HG02840 (cell line): ENCODE measurements at regions not wholly inside any gene's neighbourhood (a gene's known extent, or its start where the extent isn't known, plus 50 kb on each side); places are given as distances from the start of the nearest gene placed in this dataset.
"Not testable (repeated sequence)": the region's sequence is repeated elsewhere in the genome, so short reads cannot be mapped to it uniquely, and the experiment has no call there.

ENCODE experiments used
- ATAC-seq: cut with Tn5 transposase; IDR thresholded peaks from one replicate; pipeline ENCODE4 v1.9.1; 2021; ENCODE audit warnings: mild to moderate bottlenecking, moderate library complexity, moderate number of reproducible peaks; ENCODE audit not compliant: unreplicated experiment, low FRiP score

DNA sequence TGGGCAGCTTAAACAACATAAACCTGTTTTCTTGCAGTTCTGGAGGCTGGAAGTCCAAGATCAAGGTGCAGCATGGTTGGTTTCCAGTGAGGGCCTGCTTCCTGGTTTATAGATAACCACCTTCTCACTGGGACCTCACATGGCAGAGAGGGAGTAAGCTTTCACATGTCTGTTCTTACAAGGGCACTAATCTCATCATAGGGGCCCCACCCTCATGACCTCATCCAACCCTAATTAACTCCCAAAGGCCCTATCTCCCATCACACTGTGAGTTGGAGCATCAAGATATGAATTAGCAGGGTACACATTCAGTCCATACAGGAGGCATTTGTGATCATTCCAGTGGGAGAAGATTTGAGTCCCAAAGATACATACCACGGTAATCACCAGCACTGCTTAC is 50.5 kb upstream of the GRIN2A start:
- no peak for ATAC-seq

DNA sequence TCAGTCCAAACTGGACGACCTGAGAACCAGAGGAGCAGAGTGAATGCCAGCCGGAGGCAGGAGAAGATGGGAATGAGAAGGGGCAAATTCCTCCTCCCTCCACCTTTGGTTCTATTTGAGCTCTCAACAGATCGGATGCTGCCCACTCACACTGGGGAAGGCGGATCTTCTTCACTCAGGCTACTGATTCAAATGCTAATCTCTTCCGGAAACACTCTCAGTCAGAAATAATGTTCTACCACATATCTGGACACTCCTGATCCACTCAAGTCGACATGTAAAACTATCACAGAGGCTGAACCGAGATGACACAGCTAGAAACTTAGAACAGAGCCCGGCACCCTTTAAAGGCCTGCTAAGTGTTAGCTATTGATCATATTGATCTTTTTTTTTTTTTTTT is 57.4 kb upstream of the GRIN2A start:
- ATAC-seq: no peak

DNA sequence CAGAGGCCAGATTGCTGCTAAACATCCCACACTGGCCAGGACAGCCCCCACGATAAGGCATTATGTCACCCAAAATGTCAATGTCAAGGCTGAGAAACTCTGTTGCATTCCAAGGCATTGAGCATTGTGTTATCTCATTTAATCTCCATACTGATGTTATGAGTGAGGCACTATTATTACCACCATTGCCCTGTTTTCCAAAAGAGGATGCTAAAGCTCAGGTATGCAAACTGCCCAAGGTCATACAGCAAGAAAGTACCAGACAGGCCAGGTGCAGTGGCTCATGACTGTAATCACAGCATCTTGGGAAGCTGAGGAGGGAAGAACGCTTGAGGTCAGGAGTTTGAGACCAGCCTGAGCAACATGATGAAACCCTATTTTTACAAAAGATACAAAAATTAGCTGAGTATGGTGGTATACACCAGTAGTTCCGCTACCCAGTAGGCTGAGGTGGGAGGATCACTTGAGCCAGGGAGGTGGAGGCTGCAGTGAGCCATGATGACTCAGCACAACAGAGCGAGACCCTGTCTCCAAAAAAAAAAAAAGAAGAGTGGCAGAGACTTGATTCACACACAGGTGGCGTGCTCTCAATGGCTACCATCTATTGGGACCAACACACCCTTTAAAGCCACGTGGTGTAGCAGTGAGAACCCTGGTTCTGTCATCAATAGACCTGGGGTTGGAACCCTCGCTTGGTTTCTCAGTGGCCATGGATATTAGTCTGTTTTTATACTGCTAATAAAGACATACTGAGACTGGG is 58.8 kb upstream of the GRIN2A start:
- ATAC-seq: no peak

DNA sequence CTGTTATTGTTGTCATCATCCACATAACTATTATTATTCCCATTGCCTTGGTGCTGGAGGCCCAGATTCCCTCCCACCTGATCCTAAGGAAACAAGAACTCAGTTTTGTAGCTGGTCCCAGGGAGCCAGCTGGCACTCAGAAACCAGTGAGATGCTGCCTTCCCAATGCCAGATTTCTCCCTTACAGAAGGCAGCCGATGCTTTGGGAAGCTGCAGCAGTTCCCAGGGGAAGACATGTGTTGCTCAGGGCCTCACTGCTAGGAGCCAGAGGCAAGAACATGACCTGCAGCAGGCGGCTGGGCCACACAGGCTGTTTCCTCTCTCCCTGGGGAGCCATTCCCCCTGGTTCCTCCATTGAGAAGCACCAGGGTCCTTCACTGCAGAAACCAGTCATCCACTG is 59.9 kb upstream of the GRIN2A start:
- ATAC-seq: no peak

DNA sequence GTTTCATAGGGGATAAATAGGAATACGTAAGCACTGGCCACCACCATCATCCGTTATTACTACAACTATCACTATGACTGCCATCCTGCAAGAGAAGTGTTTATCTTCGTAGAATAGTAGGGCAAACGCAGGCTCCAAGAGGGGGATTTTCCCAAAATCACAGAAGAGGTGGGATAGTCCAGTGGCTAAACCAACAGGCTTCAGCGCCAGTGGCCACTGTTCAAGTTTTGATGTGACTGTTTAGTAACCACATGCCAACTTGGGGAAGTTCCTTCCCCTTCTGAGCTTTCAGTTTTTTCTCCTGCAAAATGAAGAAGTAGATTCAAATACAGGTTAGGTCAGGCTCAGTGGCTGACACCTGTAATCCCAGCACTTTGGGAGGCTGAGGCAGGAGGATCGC is 60.7 kb upstream of the GRIN2A start:
- no peak for ATAC-seq

DNA sequence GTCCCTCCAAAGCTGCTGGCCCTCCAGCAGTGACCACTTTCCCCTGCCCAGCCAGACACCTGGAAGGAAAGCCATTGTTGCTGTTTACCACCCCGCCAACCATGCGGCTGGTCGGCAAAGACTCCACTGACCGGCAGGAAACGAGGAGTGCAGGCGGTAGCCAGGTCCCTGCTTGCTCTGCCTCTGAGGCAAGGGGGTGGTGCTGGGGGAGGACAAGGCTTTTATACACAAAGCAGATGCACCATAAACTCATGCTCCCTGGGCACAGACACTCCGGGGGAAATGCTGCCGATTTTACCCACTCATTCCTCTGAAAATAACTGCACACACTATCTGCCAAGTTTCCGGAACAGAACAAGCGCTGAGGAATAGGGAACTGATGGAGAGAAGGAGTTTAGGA is 62.8 kb upstream of the GRIN2A start:
- ATAC-seq: no peak

DNA sequence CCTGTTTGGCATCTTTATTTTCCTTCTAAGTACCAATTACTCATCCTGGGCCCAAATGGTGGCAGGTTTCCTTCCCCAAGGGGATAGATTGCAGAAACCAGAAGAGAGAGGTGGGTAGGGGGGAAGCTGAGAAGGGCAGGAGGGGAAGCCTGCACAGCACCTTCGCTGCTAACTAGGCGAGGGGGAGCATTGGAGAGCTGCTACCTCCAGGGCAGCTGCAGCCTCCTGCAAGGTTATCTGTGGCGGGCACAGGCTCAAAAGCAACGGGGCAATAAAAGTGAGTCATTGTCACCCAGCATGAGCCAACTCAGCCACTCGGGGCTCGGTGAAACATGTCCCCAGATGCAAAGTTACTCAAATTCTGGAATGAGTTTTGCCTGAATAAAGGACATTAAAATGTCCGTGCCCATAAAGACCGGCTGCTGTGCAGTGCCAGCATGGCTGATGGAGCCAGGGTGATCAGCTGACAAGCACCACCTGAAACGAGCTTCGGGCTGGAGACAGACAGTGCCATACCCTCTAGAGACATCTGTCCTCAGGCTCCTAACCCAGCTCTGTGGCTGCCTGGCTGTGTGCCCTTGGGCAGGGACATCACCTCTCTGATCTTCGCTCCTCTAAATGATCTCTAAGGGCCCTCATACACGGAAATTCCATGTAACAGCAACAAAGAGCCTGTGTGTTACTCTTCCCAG is 68.1 kb upstream of the GRIN2A start:
- ATAC-seq: no peak

DNA sequence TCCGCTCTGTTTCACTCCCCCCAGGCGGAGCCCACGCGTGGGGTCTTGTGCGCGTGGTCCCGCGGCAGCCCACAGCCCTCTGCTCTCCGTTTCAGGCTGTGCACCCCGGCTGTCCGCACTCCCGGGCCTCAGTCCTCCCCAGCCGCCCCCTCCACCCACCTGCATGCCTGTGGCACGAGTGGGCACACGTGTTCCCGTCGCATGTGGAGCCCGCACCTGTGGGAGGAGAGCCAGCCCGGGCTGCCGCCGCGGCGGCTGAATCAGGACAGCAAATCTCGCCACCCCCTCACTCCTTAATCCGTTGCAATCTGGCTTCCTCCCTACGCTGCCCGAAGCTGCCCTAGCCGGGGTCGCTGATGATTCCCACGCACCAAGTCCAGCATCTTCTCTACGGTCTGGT is 69.9 kb upstream of the GRIN2A start:
- ATAC-seq: no peak

DNA sequence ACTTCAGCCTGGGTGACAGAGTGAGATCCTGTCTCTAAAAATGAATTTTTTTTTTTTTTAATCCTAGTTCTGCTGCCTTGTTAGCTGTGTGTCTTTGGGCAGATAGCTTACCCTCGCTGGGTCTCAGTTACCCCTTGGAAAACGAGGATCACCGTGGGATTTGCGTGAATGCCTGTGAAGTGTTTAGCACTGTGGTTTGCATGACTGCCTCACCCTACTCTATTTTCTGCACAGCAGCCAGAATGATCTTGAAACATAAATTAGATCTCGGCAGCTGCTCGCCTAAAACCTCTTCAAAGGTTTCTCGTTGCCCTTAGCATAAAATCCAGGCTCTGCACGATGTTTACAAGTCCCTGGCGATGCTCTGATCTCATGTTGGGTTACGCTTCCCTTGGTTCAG is 71.2 kb upstream of the GRIN2A start:
- ATAC-seq: no peak

DNA sequence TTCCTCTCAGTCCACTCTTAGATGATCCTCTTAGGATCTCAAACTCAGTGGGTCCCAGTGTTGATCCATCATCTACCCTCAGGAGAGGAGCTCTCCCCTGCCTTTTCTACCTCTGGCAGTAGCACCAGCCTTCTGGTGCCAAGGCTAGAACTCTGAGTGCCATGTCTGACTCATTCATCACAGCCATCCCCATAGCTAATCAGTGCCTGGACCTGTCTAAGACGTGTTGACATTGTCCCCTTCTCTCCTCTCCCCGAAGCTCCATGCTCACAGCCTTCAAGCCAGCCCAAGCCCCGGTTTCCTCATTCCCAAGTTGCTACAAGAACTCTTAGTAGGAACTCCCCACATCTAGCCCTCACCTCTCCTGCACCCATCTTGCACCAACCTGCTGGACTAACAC is 73.5 kb upstream of the GRIN2A start:
- ATAC-seq: no peak

DNA sequence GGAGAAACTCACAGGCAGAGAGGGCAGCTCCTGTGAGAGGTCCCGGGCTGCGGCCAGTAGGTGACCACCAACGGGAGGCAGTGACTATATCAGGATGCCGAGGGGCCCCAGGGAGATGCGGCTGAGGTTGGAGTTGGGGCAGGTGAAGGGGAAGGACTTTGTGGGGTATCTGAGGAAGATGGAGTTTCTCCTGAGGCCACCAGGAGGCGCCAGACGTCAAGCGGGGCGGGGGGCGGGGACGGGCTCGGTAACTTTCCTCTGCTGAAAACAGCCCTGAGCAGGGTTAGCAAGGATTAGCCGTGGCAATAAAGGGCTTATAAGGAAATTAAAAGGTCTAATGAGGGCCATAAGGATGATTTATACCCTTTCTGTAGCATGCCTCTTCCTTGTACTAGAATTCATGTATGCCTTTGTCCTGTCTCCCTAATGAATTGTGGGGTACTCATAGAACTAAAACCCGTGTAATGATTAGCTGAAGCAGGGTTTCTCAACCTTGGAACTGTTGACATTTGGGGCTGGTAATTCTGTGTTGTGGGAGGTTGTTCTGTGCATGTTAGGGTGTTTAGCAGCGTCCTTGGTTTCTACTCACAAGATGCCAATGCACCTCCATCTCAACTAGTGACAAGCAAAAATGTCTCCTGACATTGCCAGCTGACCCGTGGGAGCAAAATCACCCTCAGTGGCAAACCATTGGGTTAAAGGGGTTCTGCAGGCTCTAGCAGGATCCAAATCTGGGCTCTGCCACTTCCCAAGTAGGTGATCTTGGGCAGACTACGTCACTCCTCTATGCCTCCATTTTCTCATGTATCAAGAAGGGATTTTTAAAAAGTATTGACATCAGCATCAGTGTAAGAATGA is 74.8 kb upstream of the GRIN2A start:
- no peak for ATAC-seq

DNA sequence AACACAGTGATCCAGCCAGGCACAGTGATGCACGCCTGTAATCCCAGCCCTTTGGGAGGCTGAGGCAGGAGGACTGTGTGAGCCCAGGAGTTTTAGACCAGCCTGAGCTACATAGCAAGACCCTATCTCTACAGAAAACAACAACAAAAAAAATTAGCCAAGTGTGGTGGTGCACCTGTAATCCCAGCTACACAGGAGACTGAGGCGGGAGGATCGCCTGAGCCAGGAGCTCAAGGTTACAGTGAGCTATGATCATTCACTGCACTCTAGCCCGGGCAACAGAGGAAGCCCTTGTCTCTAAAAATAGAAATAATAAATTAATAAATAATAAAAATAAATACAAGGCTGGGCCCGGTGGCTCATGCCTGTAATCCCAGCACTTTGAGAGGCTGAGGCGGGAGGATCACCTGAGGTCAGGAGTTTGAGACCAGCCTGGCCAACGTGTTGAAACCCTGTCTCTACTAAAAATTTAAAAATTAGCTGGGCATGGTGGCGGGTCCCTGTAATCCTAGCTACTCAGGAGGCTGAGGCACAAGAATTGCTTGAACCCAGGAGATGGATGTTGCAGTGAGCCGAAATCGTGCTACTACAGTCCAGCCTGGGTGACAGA is 75.5 kb upstream of the GRIN2A start:
- ATAC-seq: not testable (repeated sequence)

DNA sequence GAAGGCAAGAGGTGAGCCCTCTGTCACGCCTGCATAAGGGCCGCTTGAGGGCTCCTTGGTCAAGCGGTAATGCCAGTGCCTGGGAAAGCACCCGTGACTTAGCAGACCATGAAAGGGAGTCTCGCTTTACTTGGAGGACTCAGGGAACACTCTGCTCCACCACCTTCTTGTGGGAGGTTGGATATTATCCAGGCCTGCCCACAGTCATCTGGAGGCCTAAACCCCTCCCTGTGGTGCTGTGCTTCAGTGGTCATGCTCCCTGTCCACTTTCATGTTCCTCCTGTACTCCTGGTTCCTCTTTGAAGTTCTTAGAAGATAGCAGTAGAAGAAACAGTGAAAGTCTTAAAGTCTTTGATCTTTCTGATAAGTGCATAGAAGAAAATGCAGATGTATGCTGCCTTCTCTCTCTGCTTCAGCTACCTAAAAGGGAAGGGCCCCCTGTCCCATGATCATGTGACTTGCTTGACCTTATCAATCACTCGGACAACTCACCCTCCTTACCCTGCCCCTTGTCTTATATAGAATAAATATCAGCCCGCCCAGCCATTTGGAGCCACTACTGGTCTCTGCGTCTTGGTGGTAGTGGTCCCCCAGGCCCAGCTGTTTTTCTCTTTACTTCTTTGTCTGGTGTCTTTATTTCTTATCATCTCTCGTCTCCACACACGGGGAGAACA is 76.8 kb upstream of the GRIN2A start:
- not testable (repeated sequence) for ATAC-seq

DNA sequence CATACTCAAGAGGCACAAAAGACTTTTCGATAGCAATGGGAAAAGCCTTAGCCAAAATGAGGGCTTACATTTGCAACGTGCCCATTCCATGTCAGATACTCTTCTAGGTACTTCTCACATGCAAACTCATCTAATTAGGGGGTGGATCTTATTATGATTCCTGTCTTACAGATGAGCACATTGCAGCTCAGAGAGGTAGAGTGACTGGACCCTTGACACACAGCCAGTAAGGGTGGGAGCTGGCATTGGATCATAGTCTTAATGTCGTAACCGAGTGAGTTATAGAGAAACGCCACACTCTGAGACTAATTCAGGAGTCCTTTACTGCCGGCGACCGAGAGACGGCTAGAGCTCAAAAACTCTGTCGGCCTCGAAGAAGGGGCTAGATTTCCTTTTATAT is 78.8 kb upstream of the GRIN2A start:
- no peak for ATAC-seq

DNA sequence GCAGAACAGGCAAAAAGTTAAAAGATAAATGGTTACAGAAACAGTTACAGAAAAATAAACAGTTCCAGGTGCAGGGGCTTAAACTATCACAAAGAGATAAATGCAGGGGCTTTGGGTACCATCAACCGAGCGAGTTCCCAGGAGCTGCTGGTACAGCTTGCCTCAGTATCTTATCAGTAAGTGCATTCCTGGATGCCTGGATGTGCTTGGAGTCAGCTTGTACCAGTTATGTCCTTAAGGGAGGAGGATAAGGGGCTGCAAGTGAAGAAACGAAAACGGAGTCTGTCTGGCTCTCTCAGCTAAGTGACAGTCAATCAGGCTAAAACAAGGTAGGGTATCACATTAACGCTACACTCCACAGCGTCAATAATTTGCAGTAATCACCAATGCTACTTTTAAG is 79.3 kb upstream of the GRIN2A start:
- not testable (repeated sequence) for ATAC-seq

DNA sequence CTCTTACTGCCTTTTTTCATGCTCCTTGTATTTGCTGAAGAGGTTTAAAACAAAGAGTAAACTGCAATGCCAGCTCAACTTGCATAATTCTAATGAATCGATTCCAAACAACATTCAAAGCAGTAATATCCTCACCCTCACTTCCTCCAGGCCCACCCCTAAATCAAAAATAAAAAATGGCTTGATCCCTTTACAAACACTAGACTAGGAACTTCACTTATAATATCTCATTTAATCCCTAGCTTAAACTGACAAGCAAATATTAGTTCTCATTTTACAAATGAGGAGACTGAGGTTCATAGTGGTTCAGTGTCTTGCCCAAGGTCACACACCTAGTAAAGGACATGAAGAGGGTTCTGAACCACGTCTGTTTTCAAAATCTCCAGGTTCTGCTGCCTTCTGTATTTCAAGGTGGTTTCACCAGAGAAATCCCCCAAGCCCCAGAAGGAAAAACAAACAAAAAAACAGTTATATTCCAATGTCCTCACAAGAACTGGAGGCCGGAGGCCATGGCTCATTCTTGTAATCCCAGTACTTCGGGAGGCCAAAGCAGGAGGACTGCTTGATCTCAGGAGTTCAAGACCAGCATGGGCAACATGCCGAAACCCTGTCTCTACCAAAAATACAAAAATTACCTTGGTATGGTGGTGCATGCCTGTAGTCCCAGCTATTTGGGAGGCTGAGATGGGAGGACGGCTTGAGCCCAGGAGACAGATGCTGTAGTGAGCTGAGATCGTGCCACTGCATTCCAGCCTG is 80.3 kb upstream of the GRIN2A start:
- no peak for ATAC-seq

DNA sequence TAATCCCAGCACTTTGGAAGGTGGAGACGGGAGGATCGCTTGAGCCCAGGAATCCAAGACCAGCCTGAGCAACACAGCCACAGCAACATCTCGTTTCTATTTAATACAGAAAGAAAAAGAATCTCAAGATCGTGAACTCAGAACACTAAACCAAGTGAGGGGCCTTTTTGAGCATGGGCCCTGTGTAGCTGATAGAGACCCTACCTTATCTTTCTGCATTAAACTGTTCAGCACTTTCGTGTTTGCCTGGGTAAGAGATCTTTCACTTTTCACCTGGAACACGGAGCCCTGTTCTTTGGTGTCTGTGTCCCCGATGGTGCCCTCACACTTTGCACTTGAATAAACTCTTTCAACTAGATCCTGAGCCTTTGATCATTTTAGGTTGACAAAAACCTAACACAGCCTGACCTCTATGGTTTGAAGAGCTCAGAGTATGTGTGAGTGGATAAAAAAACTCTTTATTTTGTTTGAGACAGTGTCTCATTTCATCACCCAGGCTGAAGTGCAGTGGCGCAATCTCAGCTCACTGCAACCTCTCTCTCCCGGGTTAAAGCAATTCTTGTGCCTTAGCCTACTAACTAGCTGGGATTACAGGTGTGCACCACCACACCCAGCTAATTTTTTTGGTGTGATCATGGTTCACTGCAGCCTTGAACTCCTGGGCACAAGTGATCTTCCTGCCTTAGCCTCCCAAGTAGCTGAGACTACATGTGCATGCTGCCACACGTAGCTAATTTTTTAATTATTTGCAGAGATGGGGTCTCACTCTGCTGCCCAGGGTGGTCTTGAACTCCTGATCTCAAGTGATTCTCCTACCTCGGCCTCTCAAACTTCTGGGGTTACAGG is 83.8 kb upstream of the GRIN2A start:
- ATAC-seq: no peak

DNA sequence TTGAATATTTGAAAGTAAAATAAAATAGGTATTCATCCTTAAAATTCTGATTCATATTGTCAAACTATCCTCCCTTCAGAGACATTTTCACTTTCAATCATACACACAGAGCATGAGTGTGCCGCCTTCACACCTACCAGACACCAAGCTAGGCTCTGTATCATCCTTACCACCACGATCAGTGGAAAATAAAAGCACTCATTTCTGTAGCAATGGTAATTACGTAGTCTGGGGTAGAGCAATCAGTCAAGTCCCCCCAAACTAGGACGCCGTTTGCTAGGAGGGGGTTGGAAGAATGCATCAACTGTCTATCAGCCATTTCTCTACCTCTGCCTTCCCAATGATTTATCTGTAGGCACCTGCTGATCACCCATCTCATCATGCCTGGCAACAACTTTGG is 84.6 kb upstream of the GRIN2A start:
- ATAC-seq: no peak

DNA sequence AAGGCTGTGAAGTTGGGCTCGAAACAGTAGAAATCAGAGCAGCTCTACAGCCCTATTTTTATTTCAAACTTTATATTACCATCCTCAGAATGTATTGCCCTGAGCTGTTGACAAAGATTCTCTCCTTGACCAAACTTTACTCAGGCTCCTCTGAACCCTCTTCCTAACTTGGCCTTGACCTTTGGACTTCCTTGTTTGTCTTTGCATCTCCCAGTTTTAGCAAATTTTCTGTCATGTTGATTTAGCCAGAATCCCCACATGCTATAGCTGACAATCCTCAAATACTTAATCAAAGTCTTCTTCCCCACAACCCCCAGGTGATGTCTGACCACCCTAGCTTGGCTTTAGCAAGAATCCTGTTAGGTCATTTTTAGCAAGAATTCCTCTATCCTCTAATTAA is 87.4 kb upstream of the GRIN2A start:
- ATAC-seq: no peak
